ENCODE measurements at regions not wholly inside any gene's neighbourhood (a gene's known extent, or its start where the extent isn't known, plus 50 kb on each side); places are given as distances from the start of the nearest gene placed in this dataset.

- TF ChIP-seq CTCF (IDR thresholded peaks at IDR 0.05; ENCODE audit: insufficient read depth, low read depth, low read length) (no peak), EZH2 (IDR thresholded peaks at IDR 0.05; ENCODE audit: insufficient read depth, low read length) (no peak)
These were observed 118.6 kb downstream of the CRLF2 start for GRCh38 chrX:1093586-1094421.
